GM19328 (cell line): ENCODE measurements at regions not wholly inside any gene's neighbourhood (a gene's known extent, or its start where the extent isn't known, plus 50 kb on each side); places are given as distances from the start of the nearest gene placed in this dataset.

ENCODE experiments used
- ATAC-seq: cut with Tn5 transposase; IDR thresholded peaks from one replicate; pipeline ENCODE4 v1.9.1; 2021; ENCODE audit warnings: mild to moderate bottlenecking, moderate library complexity; ENCODE audit not compliant: unreplicated experiment

- no peak for ATAC-seq
These were observed 2267.7 kb downstream of the PCDH9 start for GRCh38 chr13:64962404-64962803.

GRCh38 chr13:64959276-64959675, 2270.9 kb downstream of the PCDH9 start:
- no peak for ATAC-seq

- ATAC-seq = no peak
These were observed 2272.0 kb downstream of the PCDH9 start for GRCh38 chr13:64958106-64958505.

DNA sequence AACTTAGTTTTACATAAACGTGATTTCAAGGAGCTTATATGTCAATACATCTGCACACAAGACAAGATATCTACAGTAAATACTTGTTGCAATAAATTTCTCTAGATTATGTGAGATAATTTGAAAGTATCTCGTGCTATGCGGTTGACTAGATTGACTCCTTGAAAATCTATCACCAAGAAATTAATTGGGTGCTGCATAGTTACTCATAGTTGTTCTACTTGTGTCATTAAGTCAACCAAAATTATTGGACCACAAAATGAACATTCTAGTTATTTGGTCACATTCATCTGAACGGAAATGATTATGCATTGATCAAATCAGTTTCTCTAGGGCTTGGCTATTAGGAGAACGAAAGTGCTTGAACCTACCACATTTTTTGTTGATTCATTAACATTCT, 2291.5 kb downstream of the PCDH9 start:
- no peak for ATAC-seq

- ATAC-seq = no peak
These were observed 2292.8 kb downstream of the PCDH9 start for GRCh38 chr13:64937302-64937701.

DNA sequence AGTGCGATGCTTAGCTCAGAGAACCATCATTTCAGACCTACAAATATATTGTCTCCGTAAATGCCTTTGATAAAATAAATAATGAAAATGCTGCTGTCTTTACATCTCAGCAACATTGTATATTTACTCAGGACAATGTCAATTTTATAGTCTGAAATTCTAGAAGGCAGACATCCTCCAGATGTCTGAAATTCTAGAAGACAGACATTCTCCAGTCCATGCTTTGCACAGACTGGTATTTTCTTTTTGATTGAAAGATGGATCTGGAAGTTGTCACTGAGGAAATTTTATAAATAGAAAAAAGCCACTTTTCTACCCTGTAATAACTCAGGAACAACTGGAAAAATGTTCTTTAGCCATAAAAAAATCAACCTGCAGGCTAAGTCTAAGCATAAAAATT, 2293.3 kb downstream of the PCDH9 start:
- ATAC-seq = no peak

DNA sequence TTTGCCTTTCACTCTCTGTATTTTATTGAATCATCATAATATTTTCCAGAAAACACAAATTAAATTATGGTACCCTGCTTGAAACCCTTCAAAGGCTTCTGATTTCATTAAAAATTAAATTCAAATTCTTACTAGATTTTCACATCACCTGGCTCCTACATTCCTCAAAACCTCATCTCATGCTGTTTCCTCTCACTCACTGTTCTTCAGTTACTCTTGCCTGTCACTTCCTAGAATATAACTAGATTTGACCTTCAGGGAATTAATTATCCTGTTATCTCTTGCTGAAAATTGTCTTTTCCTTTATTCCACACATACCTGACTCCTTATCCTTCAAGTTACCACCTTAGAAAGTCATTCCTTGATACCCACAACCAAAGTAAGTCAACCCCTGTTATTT, 2294.7 kb downstream of the PCDH9 start:
- ATAC-seq = no peak

DNA sequence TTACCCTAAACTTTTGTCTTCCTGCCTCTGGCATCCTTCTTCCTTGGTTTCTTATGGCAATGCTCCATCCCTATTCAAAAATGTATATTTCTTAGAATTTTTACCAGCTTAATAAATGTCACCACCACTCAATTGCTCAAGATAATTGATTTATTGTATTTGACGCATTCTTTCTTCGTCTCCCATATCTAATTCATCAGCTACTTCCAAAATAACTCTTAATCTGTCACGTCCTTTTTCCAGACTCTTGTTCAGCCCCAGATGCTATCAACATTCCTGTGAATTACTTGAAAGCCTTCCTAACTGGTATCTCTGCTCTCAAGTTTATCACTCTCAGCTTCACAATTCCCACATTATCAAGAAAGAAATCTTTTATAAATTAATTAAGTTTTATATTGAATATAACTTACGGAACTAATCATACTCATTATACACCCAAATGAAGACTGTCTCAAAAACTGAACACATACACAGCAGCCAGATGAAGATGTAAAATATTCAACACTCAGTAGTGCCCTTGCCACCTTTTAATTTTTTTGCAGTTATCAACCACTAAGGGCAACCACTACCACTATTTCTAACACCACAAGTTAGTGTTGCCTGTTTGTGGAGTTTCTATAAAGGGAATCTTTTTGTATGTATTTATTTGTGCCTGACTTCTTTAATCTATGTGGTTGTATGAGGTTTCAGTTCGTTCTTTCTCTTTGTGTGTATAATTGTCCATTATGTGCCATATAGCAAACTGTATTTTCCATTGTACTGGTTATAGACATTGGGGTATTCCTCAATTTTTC, 2295.4 kb downstream of the PCDH9 start:
- ATAC-seq = no peak

DNA sequence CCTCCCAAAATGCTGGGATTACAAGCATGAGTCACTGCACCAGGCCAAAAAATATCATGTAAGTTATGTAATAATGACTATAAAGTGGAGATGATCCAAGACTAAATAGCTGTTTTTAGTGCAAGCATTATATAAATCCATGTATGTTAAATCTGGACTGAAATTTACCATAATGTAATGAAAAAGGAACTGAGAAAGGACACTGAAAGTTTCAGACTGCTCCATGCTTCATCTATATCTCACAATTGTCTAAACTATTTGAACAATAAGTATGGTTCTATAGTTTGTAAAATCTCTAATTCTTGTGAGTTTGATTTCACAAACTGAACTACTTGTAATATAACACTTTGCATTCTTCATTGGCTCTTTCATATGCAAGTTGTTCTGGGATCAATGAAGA, 2299.5 kb downstream of the PCDH9 start:
- ATAC-seq = no peak

- no peak for ATAC-seq
These were observed 2301.2 kb downstream of the PCDH9 start for GRCh38 chr13:64928696-64929499.

DNA sequence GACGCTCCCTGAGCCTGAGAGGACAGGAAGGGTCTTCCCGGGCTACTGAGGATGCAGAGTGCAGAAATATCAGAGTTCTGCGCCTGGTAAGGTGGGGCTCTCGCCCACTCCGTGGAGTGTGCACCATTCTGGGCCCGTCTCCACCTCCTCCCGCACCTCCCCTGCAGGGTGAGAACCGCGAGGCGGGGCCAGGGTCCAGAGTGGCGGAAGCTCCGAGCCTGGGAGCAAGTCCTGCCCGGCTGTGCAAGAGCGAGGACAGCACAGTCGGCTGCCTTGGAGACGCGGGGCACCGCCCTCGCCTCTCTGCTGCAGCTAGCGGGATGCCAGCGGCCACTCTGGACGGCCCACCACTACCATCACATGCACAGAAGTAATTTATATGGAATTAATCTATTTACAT, 2304.4 kb downstream of the PCDH9 start:
- no peak for ATAC-seq

DNA sequence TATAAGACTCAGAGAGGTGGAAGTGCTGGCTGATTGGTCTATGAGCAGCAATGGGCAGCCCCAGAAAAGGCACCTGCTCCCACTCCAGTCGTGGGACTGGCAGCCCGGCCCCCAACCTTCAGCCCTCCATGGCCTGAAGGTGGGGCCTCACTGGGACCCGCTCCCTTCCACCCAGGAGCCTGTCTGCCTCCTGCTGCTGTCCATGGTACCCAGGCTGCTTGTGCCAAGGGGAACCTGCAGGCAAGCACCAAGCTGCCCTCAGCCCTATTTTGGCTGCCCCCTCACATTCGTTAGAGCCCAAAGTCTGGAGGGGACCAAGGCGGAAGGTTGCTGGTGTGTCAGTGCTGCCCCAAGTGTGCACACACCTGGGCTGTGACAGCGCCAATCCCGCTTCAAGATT, 2304.9 kb downstream of the PCDH9 start:
- ATAC-seq = no peak

GRCh38 chr13:64924401-64924800, 2305.7 kb downstream of the PCDH9 start:
- no peak for ATAC-seq

- ATAC-seq = no peak
These were observed 2312.6 kb downstream of the PCDH9 start for GRCh38 chr13:64917566-64917965.

DNA sequence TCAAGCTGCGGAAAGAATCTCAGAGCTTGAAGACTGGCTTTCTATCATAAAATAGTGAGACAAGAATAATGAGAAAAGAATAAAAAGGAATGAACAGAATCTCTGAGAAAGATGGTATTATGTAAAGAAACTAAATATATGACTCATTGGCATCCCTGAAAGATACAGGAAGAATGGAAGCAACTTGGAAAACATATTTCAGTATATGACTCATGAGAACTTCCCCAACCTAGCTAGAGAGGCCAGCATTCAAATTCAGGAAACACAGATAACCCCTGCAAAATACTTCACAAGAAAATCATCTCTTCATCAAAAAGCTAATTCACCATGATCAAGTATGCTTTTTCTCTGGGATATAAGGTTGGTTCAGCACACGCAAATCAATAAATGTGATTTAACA, 2318.0 kb downstream of the PCDH9 start:
- no peak for ATAC-seq

DNA sequence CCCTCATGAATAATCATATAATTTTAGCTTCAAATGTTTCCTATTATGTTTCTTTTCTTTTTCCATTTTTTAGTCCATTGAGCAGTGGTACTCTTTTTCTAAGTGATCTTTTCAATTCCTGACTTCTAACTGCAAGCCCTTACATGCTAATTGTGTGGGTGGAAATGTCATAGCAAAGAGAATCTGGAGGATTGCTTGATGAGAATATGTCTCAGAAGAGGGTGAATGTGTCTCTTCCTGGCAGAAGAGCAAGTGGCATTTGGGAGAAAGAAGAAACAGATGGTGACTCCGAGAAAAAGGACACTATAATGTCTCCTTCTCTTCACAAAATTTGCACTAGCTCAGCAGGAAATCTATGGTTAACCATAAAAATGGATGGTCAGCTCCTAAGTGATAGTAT, 2320.0 kb downstream of the PCDH9 start:
- no peak for ATAC-seq

GRCh38 chr13:64909184-64909583, 2321.0 kb downstream of the PCDH9 start:
- no peak for ATAC-seq

- ATAC-seq = no peak
These were observed 2330.1 kb downstream of the PCDH9 start for GRCh38 chr13:64900039-64900438.

DNA sequence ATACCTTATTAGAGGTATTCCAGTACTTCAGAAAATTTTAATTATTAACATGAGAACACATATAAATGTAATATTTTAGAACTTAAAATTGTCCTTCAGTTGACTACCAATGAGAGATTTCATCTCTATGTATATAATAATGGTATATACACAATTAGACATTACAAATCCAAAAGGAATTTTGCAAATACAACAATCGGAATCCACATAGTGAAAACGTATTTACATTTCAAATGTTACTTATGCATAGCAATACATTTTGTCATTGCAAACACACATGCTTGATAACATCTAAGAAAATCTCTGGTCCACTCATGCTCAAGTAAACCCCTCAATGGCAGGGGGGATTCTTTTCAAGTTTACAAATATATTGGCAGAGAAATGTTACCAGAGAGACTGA, 2345.2 kb downstream of the PCDH9 start:
- no peak for ATAC-seq

- no peak for ATAC-seq
These were observed 2353.0 kb downstream of the PCDH9 start for GRCh38 chr13:64877176-64877575.

- ATAC-seq = no peak
These were observed 2358.4 kb downstream of the PCDH9 start for GRCh38 chr13:64871742-64872141.

- no peak for ATAC-seq
These were observed 2360.6 kb downstream of the PCDH9 start for GRCh38 chr13:64869539-64869938.
